WTC11 (cell line): ENCODE measurements at regions not wholly inside any gene's neighbourhood (a gene's known extent, or its start where the extent isn't known, plus 50 kb on each side); places are given as distances from the start of the nearest gene placed in this dataset.

Experiments used
- ATAC-seq: fragments of 200-7000 bp; cut with Tn5 transposase; 2 replicates; pipeline ENCODE4 v1.10.0; 2021; ENCODE audit warnings: mild to moderate bottlenecking, moderate library complexity
- CTCF ChIA-PET: fragments of 300-600 bp; sonication (Branson Sonifier 250); formaldehyde crosslinking; loops from one replicate; lab custom pipeline; 2021; ENCODE audit warnings: antibody characterized with exemption; lab: Charles Lee
- POLR2A ChIA-PET: fragments of 350-600 bp; sonication (Branson Sonifier 250); formaldehyde crosslinking; loops from one replicate; lab custom pipeline; 2021; ENCODE audit warnings: antibody characterized with exemption; lab: Charles Lee
- DNase-seq: peaks from one replicate; pipeline ENCODE4 v3.0.0; 2021; ENCODE audit warnings: low spot score
- H3K27ac Mint-ChIP-seq: 2 replicates; pipeline ENCODE4 v1.8.0; 2021; ENCODE audit warnings: mixed read lengths
- H3K27me3 Mint-ChIP-seq: 2 replicates; pipeline ENCODE4 v1.8.0; 2021; ENCODE audit warnings: low read depth, mild to moderate bottlenecking, moderate library complexity, mixed read lengths
- H3K36me3 Mint-ChIP-seq: 2 replicates; pipeline ENCODE4 v1.8.0; 2021; ENCODE audit warnings: mixed read lengths
- H3K4me1 Mint-ChIP-seq: 2 replicates; pipeline ENCODE4 v1.8.0; 2022; ENCODE audit warnings: mixed read lengths
- H3K4me3 Mint-ChIP-seq: 2 replicates; pipeline ENCODE4 v1.8.0; 2021; ENCODE audit warnings: mild to moderate bottlenecking, moderate library complexity, mixed read lengths
- H3K9me3 Mint-ChIP-seq: 2 replicates; pipeline ENCODE4 v1.8.0; 2021; ENCODE audit warnings: mixed read lengths
- CREB1 ChIP-seq: sonication (generic); formaldehyde crosslinking; IDR thresholded peaks from 2 replicates; pipeline ENCODE4 v1.8.0; 2023; ENCODE audit warnings: mild to moderate bottlenecking, missing genetic modification reagents
- ELF4 ChIP-seq: sonication (generic); formaldehyde crosslinking; IDR thresholded peaks from 2 replicates; pipeline ENCODE4 v1.8.1; 2022; ENCODE audit warnings: low read depth, mild to moderate bottlenecking, moderate library complexity, missing genetic modification reagents
- GABPB1 ChIP-seq: sonication (generic); formaldehyde crosslinking; IDR thresholded peaks from 2 replicates; pipeline ENCODE4 v1.8.1; 2023; ENCODE audit warnings: mild to moderate bottlenecking, missing genetic modification reagents
- NFE2L1 ChIP-seq: sonication (generic); formaldehyde crosslinking; IDR thresholded peaks from 2 replicates; pipeline ENCODE4 v1.8.1; 2023; ENCODE audit warnings: missing genetic modification reagents
- NR1H2 ChIP-seq: sonication (generic); formaldehyde crosslinking; IDR thresholded peaks from 2 replicates; pipeline ENCODE4 v1.9.0; 2021; ENCODE audit warnings: mild to moderate bottlenecking, moderate library complexity, missing genetic modification reagents
- SMAD3 ChIP-seq: sonication (generic); formaldehyde crosslinking; IDR thresholded peaks from 2 replicates; pipeline ENCODE4 v1.8.0; 2022; ENCODE audit warnings: missing genetic modification reagents, mild to moderate bottlenecking, borderline replicate concordance
- TCF7 ChIP-seq: sonication (generic); formaldehyde crosslinking; IDR thresholded peaks from 2 replicates; pipeline ENCODE4 v1.8.0; 2022; ENCODE audit warnings: mild to moderate bottlenecking, low read depth, missing genetic modification reagents, moderate library complexity
- ZNF317 ChIP-seq: sonication (generic); formaldehyde crosslinking; IDR thresholded peaks from 2 replicates; pipeline ENCODE4 v1.8.1; 2023; ENCODE audit warnings: low read depth, mild to moderate bottlenecking, moderate library complexity, missing genetic modification reagents, borderline replicate concordance
- ZNF532 ChIP-seq: fragments of 250-450 bp; sonication (Bioruptor Pico); IDR thresholded peaks from 2 replicates; pipeline ENCODE4 v1.9.0; 2021; ENCODE audit warnings: mild to moderate bottlenecking, borderline replicate concordance
- TF ChIP-seq, protein P1 (sequence below): sonication (generic); formaldehyde crosslinking; IDR thresholded peaks from 2 replicates; pipeline ENCODE4 v1.8.1; 2022; ENCODE audit warnings: missing genetic modification reagents, borderline replicate concordance
- TF ChIP-seq, protein P2 (sequence below): fragments of 250-450 bp; sonication (Bioruptor Pico); IDR thresholded peaks from 2 replicates; pipeline ENCODE4 v1.9.0; 2021; ENCODE audit warnings: moderate library complexity, mild to moderate bottlenecking, inconsistent platforms, borderline replicate concordance
- TF ChIP-seq, protein P3 (sequence below): sonication (generic); formaldehyde crosslinking; IDR thresholded peaks from 2 replicates; pipeline ENCODE4 v1.8.0; 2023; ENCODE audit warnings: mild to moderate bottlenecking, missing genetic modification reagents
- TF ChIP-seq, protein P4 (sequence below): sonication (generic); formaldehyde crosslinking; conservative IDR thresholded peaks from 2 replicates; pipeline ENCODE4 v1.8.1; 2023; ENCODE audit warnings: mild to moderate bottlenecking, low read depth, missing genetic modification reagents, moderate library complexity

DNA sequence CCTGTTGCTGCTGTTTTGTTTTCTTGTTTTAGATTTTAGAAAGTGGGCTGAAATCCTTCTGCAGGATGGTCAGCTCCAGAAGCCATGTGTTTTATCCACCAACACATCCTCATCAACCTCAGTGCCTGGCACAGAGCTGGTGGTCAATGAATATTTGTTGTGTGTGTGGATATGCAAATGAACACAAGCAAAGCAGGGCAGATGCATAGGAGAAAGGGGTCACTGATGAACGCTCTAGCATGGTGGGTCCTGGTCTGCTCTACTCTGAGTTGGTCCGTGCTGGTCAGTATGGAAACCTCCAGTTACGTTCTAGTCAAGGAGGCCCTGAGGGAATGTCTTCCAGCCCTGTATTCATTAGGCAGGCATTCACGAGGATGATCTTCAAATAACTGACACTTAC lies 682.5 kb downstream of the QKI start:
- CTCF ChIA-PET: interaction anchor here (0.7 to 1.2 kb wide), 2 partner anchors 9 to 494 kb away, joined by 3 read pairs; no protein-coding TSS in a partner anchor
- POLR2A ChIA-PET: no interaction called here
- DNase-seq (no peak), ATAC-seq (no peak)
- peaks cover 23% of the 10 kb centered on the region for H3K4me1 Mint-ChIP-seq
- no peak overlapping the region for H3K4me3 Mint-ChIP-seq
- peaks cover 4% of the 10 kb centered on the region; the same call in 1 of the 2 replicates for H3K9me3 Mint-ChIP-seq
- H3K36me3 Mint-ChIP-seq: no peaks in the 10 kb centered on the region
- H3K27ac Mint-ChIP-seq: no peak overlapping the region
- TF ChIP-seq NR1H2 (CRISPR knock-in tag) (no peak), CREB1 (no peak), ELF4 (no peak), SMAD3 (CRISPR knock-in tag) (no peak), NFE2L1 (CRISPR knock-in tag) (no peak), ZNF532 (no peak), GABPB1 (CRISPR knock-in tag) (no peak), TCF7 (CRISPR knock-in tag) (no peak)
- TF ChIP-seq, protein P1, sequence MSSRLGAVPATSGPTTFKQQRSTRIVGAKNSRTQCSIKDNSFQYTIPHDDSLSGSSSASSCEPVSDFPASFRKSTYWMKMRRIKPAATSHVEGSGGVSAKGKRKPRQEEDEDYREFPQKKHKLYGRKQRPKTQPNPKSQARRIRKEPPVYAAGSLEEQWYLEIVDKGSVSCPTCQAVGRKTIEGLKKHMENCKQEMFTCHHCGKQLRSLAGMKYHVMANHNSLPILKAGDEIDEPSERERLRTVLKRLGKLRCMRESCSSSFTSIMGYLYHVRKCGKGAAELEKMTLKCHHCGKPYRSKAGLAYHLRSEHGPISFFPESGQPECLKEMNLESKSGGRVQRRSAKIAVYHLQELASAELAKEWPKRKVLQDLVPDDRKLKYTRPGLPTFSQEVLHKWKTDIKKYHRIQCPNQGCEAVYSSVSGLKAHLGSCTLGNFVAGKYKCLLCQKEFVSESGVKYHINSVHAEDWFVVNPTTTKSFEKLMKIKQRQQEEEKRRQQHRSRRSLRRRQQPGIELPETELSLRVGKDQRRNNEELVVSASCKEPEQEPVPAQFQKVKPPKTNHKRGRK (CRISPR knock-in tag): no peak
- TF ChIP-seq, protein P2, sequence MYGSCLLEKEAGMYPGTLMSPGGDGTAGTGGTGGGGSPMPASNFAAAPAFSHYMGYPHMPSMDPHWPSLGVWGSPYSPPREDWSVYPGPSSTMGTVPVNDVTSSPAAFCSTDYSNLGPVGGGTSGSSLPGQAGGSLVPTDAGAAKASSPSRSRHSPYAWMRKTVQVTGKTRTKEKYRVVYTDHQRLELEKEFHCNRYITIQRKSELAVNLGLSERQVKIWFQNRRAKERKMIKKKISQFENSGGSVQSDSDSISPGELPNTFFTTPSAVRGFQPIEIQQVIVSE (CRISPR knock-in tag): no peak
- TF ChIP-seq, all 79 proteins: peak for 0
- H3K27me3 Mint-ChIP-seq: no peaks in the 10 kb centered on the region

- H3K4me1 Mint-ChIP-seq: peaks cover 15% of the 10 kb centered on the region
- H3K27ac Mint-ChIP-seq: no peak overlapping the region
- ChIA-PET POLR2A (no interaction called here), CTCF (interaction anchor here (0.7 kb wide), 1 partner anchor 19 kb away, joined by 3 read pairs; no protein-coding TSS in a partner anchor)
- ATAC-seq (no peak), DNase-seq (no peak)
- H3K27me3 Mint-ChIP-seq: no peaks in the 10 kb centered on the region
- peaks cover 4% of the 10 kb centered on the region; the same call in 1 of the 2 replicates for H3K9me3 Mint-ChIP-seq
- no peaks in the 10 kb centered on the region for H3K36me3 Mint-ChIP-seq
- TF ChIP-seq ZNF317 (CRISPR knock-in tag): no peak
- TF ChIP-seq, protein P3, sequence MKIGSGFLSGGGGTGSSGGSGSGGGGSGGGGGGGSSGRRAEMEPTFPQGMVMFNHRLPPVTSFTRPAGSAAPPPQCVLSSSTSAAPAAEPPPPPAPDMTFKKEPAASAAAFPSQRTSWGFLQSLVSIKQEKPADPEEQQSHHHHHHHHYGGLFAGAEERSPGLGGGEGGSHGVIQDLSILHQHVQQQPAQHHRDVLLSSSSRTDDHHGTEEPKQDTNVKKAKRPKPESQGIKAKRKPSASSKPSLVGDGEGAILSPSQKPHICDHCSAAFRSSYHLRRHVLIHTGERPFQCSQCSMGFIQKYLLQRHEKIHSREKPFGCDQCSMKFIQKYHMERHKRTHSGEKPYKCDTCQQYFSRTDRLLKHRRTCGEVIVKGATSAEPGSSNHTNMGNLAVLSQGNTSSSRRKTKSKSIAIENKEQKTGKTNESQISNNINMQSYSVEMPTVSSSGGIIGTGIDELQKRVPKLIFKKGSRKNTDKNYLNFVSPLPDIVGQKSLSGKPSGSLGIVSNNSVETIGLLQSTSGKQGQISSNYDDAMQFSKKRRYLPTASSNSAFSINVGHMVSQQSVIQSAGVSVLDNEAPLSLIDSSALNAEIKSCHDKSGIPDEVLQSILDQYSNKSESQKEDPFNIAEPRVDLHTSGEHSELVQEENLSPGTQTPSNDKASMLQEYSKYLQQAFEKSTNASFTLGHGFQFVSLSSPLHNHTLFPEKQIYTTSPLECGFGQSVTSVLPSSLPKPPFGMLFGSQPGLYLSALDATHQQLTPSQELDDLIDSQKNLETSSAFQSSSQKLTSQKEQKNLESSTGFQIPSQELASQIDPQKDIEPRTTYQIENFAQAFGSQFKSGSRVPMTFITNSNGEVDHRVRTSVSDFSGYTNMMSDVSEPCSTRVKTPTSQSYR (CRISPR knock-in tag): no peak
- TF ChIP-seq, protein P4, sequence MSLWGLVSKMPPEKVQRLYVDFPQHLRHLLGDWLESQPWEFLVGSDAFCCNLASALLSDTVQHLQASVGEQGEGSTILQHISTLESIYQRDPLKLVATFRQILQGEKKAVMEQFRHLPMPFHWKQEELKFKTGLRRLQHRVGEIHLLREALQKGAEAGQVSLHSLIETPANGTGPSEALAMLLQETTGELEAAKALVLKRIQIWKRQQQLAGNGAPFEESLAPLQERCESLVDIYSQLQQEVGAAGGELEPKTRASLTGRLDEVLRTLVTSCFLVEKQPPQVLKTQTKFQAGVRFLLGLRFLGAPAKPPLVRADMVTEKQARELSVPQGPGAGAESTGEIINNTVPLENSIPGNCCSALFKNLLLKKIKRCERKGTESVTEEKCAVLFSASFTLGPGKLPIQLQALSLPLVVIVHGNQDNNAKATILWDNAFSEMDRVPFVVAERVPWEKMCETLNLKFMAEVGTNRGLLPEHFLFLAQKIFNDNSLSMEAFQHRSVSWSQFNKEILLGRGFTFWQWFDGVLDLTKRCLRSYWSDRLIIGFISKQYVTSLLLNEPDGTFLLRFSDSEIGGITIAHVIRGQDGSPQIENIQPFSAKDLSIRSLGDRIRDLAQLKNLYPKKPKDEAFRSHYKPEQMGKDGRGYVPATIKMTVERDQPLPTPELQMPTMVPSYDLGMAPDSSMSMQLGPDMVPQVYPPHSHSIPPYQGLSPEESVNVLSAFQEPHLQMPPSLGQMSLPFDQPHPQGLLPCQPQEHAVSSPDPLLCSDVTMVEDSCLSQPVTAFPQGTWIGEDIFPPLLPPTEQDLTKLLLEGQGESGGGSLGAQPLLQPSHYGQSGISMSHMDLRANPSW (CRISPR knock-in tag): no peak
- no peak overlapping the region for H3K4me3 Mint-ChIP-seq
Measured at GRCh38 chr6:164095056-164095455, 680.5 kb downstream of the QKI start.
